NCI-H1092 treated with DMSO at 0.1 percent for 48 hours (cell line): ENCODE measurements at regions not wholly inside any gene's neighbourhood (a gene's known extent, or its start where the extent isn't known, plus 50 kb on each side); places are given as distances from the start of the nearest gene placed in this dataset.
"Not testable (repeated sequence)": the region's sequence is repeated elsewhere in the genome, so short reads cannot be mapped to it uniquely, and the experiment has no call there.

Source experiments
- DNase-seq: peaks from one replicate; lab custom pipeline; 2025; lab: John Stamatoyannopoulos, UW

DNA sequence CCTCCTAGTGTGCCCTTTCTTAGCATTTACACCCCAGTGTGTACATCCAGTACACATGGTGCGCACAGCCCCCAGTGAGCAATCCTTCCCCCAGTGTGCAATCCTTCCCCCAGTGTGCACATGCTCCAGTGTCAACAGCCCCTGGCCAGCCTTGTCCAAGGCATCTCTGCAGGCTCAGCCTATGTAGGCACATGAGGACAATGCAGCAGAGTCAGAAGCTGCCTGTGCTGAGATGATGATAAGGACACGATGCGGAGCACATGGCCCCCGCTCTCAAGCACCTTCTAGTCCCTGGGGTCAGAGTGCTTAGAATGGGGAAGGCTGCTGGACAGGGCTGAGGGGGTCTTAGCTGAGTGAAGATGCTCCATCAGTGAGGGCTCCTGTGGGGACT, 69.8 kb downstream of the GADD45G start:
- no peak for DNase-seq

DNA sequence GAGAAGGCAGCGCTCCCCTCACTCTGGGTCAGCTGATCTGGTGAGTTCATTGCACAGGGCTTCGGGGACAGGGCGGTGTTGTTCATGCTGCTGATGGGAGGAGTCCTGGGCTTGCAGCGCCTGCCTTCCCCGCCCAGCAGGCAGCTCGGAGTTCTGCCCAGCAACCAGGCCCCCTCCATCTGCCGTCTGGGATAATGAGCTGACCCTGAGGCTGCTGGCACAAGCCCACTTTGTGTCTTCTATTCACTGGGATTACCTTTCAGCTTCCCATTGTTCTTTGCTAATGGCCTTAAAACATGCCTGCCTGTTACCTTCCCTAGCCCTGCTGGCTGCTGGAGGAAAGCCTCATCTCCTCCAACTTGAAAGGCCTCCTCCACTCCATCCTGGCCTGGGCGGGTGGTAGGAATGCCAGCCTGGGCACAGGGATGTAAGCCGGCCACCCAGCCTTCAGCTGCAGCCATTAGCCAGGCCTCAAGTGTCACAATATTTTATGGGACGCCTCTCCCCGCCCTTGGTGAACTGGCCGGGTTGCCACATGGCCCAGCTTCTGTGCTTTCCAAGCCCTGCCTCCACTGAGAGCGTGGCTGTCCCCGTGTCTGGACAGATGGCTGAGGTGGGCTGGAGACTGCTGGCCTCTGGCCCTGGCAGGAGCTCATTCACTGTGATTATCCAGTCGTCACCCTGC, 70.4 kb downstream of the GADD45G start:
- peak; percentile 97 for DNase-seq

DNA sequence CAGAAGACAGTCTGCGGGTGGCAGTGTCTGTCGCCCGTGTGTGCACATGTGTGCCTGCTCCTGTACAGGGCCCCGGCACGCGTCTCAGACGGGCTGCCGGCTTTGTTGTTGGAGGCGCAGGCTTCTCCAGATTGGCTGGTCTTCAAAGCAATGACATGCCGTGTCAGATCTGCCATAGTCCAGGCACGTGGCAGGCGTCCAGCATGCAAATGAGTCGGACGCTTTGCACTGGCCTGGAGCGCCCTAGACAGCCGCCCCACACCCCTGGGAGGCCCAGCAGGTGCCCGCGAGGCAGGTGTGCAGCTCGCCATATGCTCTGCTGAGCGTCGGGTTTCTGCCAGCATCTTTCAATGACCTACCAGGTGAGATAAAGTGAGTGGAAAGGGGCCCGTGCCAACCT, 71.5 kb downstream of the GADD45G start:
- DNase-seq, result peak; percentile 93

DNA sequence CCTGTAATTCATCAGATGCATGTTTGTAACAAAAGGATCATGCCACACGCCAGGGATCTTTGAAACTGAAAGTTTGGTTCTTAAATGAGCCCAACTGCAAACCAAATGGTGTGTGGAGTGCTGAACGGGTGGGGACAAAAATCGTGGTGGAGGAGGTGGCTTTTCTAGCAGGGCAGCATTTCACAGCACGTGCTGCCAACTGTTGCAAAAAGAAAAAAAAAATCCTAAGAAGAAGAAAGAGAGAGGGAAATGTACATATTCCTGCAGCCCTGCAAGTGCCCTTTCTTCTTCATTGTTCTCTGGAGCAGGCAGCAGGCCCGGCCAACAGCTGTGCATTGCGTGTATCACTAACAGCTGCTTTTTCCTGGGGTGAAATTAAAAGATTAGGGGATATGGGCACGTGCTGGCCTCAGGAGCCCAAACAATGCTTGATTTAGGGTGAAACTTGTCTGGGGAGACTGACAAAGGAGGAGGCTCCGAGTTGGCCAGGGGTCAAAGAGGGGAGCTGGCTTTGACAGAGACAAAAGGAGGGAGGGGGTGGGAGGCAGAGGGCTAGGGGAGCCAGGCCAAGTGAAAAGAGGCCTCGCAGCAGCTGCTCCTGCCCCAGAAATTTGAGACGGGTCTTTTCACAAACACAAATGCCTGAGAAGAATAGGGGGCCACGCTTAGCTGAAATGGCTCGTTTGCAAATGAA, 73.0 kb downstream of the GADD45G start:
- DNase-seq, result peak; percentile 98

GRCh38 chr9:89678396-89679015, 73.7 kb downstream of the GADD45G start:
- DNase-seq, result peak; percentile 95

GRCh38 chr9:89679016-89679415, 74.2 kb downstream of the GADD45G start:
- DNase-seq, result peak; percentile 40

GRCh38 chr9:89679581-89679980, 74.8 kb downstream of the GADD45G start:
- DNase-seq, result no peak

DNA sequence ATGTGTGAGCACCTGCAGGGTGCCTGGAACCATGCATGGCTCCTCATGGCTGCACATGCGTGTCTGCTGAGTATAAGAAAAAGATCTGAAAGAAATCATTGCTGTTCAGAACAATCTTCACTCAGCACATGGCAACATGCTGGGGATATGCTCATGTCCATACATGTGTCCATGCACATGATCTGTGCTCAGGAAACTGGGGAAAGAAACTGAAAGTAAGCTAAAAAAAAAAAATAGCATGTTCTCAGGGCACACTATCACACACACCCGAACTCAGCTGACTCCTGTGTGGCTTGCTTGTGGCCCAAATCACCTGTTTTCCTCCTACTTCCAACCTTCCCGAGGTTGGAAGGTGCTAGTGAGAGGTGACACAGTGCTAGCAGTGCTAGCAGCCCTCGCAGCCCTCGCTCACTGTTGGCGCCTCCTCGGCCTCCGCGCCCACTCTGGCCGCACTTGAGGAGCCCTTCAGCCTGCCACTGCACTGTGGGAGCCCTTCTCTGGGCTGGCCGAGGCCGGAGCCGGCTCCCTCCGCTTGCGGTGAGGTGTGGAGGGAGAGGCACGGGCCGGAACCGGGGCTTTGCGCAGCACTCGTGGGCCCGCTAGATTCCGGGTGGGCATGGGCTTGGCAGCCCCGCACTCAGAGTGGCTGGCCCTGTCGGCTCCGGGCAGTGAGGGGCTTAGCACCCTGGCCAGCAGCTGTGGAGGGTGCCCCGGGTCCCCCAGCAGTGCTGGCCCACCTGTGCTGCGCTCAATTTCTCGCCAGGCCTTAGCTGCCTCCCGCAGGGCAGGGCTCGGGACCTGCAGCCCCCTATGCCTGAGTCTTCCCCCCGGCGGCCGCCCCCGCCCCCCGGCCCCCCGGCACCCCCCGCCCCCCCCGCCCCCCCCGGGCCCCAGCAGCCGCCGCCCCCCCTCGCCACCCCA, 76.0 kb downstream of the GADD45G start:
- DNase-seq, result no peak

DNA sequence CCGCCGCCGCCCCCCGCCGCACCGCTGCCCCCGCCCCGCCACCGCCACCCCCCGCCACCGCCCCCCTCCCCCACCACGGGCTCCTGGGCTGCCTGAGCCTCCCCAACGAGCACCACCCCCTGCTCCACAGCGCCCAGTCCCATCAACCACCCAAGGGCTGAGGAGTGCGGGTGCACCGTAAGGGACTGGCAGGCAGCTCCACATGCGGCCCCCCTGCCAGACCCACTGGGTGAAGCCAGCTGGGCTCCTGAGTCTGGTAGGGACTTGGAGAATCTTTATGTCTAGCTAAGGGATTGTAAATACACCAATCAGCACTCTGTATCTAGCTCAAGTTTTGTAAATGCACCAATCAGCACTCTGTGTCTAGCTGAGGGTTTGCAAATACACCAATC, 76.7 kb downstream of the GADD45G start:
- not testable (repeated sequence) for DNase-seq

DNA sequence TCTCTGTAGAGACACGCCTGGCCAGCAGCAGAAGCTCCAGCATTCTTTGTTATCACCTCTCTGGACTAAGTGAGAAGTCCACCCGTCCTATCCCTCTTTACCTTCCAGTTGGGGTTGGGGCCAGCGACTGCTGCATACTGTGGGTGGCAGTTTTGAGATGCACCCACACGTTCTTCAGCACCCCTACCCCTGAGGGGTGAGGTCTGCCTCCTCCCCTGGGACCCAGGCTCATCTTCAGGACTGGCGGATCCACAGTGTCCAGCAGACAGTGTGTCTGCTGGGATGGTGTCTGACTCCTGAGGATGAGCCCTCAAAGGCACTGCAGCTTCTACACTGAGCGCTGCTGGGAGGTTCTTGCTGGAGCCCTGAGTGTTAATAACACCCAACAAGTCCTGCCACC, 78.8 kb downstream of the GADD45G start:
- no peak for DNase-seq

DNA sequence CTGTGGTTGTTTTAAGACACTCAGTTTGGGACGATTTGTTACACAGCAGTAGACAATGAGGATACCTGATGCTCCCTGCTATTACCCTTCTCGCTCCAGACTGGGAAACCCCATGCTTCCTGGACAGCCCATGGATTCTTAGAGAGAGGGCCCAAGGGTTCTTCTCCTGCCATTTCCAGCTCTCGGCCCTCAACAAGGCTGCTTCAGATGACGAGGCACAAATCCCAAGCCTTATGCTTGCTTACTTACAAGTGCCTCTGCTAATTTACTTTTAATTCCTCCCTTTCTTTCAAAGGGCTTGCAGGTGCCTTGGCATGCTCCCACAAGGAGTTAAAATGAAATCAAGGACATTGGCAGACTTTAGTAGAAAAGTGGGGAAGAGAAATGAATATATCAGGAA, 79.4 kb downstream of the GADD45G start:
- DNase-seq, result no peak

DNA sequence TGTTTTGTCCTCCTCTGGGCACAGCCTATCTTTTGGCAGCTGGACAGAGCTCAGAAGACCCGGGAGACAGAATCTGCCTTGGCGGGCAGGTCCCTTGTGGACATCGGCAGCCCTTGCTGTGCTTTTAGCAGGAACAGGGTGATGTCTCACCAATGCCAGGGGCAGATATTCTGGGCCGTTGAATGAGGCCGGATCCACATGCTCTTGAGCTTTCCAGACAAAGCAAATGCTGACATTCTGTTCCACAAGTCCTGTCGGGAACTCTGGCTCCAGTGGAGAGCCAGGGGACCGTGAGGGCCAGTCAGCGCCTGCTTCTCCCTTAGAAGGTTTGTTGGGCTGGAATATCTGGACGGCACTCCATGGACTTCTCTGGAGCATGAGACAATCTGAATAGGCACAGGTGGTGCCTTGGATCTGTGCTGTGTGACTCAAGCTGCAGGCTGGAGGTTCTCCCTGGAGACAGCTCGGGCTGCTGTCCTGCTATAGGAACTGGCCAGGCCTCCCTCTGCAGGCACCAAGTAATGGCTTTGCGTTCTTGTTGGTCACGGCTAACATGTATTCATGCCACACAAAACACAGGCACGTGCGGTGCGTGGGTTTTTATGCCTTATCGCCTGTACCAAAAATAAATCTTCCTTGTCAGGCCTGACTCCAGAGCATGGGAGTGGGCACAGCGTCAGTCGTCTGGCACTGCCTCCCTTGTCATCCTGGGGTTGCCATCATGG, 80.3 kb downstream of the GADD45G start:
- DNase-seq, result peak; percentile 30

- no peak for DNase-seq
Observed at GRCh38 chr9:89685698-89686097, 80.9 kb downstream of the GADD45G start.

DNA sequence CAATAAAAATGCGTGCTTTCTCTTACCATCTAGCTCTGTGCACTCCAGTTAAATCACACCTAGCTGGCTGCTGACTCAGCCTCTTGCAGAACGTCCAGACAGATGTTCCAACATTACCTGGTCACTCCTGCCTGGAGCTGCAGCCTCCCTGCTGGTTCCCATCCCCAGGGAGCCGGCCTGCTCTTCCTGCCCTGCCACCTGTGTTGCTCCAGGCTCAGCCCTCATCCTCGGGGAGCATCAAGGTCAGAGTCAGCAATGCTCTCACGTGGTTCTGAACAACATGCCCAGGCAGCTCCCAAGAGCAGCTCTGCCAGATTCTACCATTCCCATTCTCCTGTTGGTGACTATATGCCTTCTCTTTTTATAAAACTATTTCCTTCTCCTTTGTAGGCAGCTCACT, 81.3 kb downstream of the GADD45G start:
- peak; percentile 51 for DNase-seq

- DNase-seq, result no peak
Observed at GRCh38 chr9:89686621-89687020, 81.8 kb downstream of the GADD45G start.

- peak; percentile 87 for DNase-seq
Observed at GRCh38 chr9:89687188-89687587, 82.4 kb downstream of the GADD45G start.

- DNase-seq, result no peak
Observed at GRCh38 chr9:89687848-89688247, 83.0 kb downstream of the GADD45G start.

GRCh38 chr9:89689321-89689720, 84.5 kb downstream of the GADD45G start:
- DNase-seq, result not testable (repeated sequence)

- no peak for DNase-seq
Observed at GRCh38 chr9:89690334-89690912, 85.6 kb downstream of the GADD45G start.

DNA sequence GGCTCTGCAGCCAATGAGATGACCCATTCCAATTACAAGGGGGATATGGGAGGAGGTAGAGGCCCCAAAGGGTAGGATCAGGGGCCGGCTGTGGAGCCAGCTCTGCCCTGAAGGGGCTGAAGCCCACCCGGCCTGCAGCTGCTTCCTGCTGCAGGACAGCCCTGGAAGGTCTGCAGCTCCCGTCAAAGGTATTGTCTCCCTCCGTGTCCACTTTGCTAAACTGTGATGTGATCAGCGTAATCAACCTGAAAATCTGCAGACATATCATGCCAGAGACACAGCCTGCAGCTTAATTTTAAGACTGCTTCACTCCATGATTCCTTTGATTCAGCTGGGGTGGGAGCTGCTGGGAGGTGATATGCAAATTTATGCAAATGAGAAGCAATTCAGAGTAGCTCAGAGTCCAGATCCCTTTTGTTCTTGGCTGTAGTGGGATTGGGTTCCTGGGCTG, 90.7 kb downstream of the GADD45G start:
- no peak for DNase-seq

DNA sequence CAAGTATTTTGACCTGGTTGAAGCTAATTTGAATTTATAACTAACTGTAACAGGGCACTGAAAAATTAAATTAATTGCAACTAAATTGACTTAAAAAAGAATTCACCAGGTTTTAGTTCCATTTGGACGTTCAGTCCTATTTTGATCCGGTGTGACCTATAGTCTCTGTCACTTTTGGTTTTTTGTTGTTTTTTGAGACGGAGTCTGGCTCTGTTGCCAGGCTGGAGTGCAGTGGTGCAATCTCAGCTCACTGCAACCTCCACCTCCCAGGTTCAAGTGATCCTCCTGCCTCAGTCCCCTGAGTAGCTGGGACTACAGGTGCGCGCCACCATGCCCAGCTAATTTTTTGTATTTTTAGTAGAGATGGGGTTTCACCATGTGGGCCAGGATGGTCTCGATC, 91.2 kb downstream of the GADD45G start:
- not testable (repeated sequence) for DNase-seq
